Inflammatory macrophage treated with lipopolysaccharide for 1 hour (primary cell): ENCODE measurements at regions not wholly inside any gene's neighbourhood (a gene's known extent, or its start where the extent isn't known, plus 50 kb on each side); places are given as distances from the start of the nearest gene placed in this dataset.
"Not testable (repeated sequence)": the region's sequence is repeated elsewhere in the genome, so short reads cannot be mapped to it uniquely, and the experiment has no call there.

Experiments used
- DNase-seq, 2 donors: peaks; one replicate each; pipeline ENCODE4 v3.0.0-alpha.2; 2020 to 2022

DNA sequence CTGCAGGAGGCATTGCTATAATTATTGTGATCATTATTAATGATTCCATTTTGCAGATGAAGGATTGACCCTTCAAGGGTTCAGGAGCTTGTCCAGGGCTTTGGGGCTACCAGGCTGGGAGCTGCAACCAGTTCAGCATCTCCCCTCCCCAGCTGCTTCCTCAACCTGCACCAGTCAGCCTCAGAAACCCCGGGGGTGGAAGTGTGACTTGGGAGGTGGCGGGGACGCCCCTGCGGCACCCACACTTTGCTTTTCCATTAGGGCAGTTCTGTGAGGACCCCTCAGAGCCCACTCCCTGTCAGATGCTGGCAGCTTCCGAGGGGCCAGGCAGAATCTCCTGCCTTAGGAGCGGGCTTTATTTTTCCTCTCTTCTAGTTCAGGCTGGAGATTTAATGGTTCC is 85.6 kb downstream of the OLFM1 start:
- no peak for DNase-seq

DNA sequence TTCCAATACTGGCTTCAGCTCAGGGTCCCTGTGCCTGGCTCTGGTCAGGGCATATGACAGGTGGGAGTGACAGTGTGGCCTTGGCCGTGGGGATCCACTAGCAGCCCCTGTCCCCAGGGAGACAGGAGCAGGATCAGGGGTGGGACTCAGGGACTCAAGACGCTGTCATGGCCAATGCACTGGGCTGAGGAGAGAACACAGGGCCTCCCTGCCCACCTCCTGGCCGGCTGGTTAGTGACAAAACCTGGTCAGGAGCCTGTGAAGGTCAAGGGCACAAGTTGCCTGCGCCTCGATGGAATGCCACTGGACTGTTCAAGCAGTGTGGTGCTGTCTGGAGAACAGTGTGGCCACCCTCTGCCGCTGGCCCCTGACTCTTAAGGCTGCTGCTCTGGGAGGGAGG is 86.8 kb downstream of the OLFM1 start:
- DNase-seq, result no peak

DNA sequence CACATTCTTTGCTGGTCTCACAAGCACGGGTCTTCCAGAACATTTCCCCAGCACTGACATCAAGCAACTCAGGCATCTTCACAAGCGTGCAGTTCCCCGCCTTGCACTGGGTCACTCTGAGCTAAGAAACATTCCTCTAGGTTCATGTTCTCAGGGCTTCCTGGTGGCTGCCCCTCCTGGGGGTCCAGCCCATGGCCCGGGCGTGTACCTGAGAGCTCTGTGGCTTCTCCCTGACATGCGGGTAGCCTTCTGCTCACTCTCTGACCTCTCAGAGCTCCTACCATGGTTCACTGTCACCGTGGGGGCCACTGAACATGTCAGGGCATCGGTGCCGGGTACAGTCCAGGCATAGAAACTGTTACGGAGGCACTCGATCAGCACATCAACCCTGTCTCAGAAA is 87.5 kb downstream of the OLFM1 start:
- DNase-seq, result no peak

DNA sequence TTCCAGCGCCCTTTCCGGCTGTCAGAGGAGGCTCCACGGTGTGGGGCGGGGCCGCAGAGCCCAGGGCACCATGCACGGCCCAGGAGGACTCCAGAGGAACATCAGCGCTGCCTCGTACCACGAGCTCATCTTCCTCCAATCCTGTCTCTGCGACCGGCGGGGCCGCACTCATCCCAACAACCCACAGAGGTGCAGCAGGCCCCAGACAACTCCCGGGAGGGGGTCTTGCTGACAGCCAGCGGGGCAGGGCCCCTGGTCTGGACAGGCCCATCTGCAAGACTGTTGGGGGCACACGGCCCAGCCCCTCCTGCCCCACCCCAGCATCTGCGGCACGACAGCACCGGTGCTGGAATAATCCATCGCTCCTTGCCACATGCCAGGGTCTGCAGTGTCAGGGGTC is 88.8 kb downstream of the OLFM1 start:
- no peak for DNase-seq

DNA sequence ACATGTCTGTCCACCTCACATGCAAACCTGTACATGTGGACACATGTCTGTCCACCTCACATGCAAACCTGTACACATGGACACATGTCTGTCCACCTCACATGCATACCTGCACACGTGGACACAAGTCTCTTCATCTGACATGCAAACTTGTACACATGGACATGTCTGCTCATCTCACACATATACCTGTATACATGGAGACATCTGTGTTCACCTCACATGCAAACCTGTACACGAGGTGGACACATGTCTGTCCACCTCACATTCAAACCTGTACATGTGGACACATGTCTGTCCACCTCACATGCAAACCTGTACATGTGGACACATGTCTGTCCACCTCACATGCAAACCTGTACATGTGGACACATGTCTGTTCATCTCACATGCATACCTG is 90.1 kb downstream of the OLFM1 start:
- not testable (repeated sequence) for DNase-seq

DNA sequence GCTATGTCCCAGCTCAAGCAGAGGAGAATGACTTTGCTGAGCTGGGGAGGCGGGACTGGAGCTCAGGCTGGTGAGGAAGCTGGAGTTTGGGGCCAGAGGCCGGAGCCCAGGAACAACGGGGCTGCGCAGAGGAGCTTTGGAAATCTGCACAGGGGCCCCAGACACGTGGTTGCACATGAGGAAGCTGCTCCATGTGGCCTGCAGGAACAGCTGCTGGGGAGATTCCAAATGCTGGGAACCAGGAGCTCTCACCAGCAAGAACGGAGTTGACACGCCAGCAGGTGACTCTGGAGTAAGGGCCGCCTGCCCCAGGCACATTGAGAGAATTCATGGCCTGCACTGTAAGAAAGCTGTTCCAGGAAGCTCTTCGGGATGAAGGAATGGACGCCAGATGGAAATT is 91.0 kb downstream of the OLFM1 start:
- DNase-seq, result no peak

DNA sequence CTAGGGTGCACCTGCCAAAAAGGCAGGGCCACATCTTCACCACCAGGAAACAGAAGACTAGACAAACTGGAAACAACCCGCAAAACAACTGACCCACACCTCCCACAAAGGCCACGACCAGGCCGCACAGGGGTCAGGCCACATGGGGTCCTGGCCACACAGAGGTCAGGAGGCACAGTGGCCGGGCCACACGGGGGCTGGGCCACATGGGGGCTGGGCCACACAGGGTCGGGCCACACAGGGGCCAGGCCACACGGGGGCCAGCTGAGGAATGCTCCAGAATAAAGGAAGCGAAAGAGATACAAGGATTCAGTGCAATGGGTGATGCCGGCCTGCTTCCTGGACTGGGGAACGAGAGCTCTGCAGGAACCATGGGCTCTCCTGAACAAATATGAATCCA is 91.6 kb downstream of the OLFM1 start:
- no peak for DNase-seq

DNA sequence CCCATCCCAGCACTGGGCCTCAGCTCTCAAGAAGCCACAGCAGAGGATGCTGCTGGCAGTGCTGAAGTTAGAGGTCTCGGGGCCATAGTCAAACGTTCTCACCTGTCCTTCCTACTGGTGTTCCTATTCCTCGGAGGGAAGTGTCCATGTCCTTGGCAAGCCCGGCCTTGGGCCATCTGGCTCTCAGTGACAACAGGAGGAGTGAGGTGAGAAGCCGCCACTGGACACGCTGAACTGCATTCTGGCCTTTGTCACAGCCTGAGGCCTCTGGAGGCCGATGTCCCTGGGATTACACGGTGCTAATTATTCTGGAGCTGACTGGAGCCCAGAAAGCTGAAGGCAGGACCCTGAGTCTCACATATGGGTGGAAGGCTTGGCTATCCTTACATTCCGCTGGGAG is 92.5 kb downstream of the OLFM1 start:
- DNase-seq, result no peak

DNA sequence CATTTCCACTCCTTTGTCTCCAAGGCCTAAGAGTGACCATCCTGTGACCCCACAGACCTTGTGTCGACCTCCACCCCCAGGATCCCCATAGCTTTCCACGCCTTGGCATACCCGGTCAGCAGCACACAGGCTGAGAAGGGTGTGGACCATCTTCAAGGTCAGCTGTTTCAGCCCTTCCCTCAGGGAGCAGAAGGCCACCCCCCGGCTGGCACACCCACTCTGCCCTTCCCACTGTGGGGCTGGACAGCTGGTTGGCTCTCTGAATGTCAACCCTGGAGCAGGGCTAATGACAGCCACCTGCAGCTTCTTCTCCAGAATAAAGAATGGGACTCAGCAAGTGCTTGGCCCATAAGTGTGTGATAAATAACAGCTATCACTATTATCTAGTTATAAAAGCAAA is 93.1 kb downstream of the OLFM1 start:
- no peak for DNase-seq

DNA sequence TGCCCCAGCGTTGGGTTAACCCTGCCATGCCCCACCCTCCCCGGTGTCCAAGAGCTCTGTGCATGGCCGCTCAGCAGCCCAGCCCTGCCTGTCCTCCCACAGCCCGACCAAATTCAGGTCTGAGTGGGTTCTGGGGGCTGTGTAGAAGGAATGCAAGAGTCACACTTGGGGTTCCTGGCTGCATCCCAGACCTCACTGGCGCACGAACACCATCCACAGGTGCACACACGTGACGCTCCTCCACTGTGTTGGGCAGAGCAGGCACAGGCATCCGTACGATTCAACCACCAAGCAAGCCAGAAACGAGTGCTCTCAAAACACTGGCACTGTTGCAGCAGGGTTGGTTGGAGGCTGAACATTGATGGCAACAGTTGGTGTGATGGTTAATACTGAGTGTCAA is 93.9 kb downstream of the OLFM1 start:
- no peak for DNase-seq

DNA sequence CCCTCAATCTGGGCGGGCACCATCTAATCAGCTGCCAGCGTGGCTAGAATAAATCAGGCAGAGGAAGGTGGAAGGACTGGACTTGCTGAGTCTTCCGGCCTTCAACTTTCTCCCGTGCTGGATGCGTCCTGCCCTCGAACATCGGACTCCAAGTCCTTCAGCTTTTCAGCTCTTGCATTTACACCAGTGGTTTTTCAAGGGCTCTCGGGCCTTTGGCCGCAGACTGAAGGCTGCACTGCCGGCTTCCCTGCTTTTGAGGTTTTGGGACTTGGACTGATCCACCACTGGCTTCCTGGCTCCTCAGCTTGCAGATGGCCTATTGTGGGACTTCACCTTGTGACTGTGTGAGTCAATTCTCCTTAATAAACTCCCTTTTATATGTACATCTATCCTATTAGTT is 94.4 kb downstream of the OLFM1 start:
- not testable (repeated sequence) for DNase-seq

DNA sequence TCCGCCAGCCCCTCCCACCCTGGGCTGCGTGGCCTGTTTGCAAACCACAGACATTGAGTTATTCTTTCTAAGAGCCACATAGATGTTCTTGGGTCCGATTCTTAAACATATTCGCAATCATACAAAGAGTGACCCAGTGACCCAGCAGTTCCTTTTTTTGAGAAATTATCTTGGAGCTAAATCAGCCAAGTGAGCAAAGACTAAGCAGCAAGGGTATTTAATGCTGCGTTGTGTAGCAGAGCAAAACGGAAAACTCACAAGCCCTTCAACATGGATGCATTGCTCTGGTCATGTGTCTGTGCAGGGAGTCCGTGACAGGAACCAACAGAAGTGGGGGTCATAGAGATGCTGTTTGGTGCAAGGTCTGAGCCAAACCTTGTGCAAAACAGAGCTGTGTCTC is 95.6 kb downstream of the OLFM1 start:
- no peak for DNase-seq

DNA sequence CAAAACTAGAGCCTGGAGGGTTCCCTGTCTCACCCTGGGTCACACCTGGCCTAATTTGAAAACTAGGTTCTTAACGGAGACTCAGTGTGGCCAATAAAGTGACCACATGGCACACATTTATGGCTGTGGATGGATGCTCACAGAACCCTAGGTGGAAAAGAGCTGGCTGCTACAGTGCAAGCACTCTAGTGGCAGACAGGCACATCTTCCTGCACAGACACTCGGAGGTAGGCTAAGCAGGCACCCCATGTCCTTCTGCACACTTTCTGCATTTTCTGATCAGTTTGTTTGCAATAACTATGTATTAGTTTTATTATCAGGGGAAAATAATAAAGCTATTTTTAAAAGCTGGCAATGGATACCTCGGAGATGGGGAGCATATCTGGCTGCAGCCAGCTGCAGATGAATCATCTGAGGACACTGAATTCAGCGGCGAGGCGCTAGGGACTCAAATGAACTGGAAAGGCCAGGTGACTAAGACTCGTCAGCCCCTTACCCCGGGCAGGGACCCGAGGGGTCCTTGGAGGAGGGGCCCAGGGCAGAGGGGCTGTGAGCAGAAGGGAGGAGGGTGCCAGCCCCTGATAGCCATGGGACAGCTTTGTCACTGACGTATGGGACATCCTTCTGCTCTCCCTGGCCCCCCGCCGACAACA is 96.2 kb downstream of the OLFM1 start:
- no peak for DNase-seq

DNA sequence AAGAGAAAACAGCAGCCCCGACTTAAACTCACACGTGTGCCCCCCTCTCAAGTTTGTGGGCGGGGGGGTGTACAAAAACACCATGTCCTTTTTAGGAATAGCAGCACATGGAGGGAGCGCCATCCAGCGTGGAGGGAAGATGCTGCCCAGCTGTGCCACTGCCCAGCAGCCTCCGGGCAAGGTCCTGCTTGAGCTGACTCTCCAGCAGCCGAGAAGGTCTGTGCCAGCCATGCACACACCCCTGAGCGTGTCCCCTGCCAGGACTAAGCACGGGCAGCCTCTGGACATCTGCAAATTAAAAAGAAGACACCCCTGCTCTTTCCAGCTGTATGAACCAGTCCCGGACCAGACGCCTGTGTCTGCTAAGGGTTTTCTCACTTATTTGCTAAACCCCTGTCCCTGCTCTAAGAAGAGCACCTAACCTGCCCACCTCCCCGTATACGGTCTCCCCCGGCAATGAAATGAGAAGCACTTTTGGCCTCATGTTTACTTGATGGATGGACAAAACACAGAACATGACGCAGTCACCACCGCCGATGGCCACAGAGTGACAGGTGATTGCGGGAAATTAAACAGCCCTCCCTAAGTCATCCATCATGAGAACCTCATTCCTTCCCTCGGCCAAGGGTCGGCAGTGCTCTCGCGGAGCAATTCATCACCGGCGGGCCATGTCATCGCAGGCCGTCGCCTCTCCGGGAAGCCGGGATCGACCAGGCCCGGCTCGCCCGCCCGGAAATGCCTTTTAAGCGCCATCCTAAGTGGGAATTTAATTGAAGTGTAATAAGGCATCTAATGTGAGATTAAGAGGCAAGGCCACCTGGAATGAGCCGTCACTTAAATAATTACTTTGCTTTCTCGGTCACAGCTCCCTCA is 96.9 kb downstream of the OLFM1 start:
- no peak for DNase-seq

DNA sequence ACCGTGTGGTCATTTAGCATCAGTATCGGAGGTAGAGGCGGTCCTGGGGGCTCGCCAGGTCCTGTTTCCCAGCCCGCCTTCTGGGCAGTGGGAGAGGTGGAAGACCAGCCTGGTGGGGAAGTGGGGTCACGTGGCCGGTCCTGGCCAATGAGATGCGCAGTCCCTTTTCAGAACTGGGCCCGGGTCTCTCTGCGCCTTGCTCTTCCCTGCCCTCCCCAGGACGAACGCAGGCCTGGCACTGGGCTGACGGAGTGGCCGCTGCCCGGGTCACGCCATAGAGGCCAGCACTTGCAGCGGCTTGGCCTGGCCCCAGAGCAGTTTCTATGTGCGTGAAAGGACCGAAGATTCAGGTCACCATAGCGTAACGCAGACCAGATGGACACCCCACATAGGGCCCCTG is 97.6 kb downstream of the OLFM1 start:
- DNase-seq, result no peak

DNA sequence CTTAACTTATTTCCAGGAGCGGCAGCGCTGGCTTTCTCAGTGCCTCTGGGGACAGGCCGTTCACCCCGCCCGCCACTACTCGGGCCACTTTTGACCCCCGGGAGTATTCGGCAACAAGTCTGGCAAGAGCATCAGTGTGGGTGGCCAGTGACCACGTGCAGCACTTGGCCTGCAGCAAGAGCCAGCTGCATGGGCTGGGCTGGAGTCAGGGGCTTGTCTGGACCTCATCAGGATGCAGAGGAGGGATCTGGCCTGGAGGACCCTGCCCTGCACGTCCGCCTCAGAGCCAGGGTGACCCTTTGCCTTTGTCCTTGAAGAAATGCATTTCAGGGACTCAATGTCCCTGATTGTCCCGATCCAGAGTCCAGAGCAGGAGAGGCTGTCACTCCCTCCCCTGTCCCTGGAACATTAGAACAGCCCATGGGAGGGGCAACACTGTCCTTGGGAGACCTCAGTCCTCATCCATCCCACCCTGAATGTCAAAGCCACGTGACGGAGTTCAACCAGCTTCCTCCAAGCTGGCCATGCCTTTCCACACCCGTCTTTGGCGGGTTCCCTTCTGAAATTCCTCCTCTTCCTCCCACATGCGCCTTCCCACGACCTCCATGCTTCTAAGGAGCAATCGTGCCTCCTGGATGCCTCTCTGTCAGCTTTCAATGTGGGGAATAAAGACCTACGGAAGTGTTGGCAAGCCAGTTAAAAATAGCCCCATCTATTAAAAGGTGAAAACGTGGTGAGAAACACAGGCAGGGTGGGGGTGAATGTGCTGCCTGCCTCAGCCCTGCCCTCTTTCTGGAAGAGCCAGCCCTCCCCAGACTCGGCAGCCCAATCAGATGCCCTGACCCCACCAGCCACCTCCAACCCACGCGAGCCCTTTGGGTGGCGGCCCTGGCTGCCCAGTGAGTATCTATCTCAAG is 99.0 kb downstream of the OLFM1 start:
- no peak for DNase-seq

DNA sequence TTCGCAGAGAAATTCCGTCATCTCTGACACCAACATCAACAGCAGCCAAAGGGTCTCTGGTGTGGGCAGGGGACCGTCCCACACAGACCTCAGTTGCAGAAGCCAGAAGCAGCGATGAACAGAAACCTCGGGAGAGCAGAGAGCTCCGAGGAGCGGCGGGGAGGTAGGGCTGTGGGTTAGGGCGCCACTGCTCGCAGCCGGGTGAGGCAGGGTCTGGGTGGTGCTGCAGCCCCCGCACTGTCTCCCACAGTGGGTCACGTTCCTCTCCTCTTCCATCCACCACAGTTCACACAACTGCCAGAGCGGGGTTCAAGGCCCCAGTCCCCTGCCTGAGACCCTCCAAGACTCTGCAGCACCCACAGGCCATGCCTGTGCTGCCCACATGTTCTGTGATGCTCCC is 99.9 kb downstream of the OLFM1 start:
- DNase-seq, result no peak

DNA sequence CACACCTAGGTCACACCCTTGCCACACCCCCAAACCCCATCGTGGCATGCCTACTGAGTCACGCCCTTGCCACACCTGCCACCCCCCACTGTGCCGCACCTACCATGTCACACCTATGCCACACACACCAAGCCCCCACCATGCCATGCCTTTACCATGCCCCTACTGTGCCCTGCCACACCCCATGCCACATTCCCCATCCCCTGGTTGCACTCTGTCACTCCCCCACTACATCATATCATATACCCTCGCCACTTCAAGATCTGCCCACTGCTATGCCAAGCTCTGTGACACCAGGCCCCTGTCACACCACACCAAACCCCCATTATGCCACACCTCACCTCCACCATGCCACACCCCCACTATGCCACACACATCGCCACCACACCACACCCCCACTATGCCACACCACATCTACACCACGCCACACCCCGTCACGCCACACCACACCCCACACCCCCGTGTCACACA is 101.2 kb downstream of the OLFM1 start:
- DNase-seq, result no peak

DNA sequence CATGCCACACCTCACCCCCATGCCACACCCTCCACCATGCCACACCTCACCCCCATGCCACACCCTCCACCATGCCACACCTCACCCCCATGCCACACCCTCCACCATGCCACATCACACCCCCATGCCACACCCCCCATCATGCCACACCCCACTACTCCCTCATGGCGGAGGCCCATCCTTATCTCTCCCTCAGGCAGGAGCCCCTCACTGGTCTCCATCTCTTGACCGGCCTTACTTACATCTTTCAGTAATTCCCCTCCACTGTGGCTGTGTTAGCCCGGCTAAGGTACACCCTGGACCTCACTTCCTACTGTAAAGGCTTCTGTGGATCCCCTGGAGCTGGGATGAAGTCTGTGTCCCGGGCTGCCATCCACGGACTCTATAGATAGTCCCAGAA is 102.0 kb downstream of the OLFM1 start:
- DNase-seq, result no peak

DNA sequence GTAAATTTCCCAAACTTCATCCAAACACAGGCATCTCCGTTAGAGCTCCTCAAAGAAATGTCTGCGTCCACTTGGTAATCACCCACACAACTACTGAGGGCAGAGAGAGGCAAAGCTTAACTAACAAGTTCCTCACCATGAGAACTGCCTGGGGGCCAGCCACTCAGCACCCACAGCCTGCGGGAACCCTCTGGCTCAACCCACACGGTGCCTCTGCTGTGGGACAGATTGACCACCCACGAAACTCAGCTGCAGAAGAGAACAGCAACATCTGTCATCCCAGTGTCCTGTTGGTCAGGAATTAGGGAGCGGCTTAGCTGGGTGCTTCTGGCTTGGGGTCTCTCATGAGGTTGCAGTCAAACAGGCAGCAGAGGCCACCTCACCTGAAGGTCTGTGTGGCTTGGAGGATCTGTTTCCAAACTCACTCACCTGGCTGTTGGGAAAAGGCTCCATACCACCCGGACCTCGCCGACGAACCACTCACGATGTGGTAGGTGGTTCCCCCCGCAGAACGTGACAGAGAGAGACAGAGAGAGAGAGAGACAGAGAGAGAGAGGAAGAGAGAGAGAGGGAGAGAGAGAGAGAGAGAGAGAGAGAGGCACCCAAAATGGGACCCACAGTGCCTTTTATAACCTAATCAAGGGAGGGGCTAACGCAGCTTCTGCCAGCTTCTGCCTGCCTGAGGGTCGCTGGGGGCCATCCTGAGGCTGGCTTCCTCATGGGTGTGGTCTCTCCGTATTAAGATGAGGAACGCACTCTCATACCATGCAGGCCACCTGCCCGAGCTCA is 103.5 kb downstream of the OLFM1 start:
- no peak for DNase-seq

DNA sequence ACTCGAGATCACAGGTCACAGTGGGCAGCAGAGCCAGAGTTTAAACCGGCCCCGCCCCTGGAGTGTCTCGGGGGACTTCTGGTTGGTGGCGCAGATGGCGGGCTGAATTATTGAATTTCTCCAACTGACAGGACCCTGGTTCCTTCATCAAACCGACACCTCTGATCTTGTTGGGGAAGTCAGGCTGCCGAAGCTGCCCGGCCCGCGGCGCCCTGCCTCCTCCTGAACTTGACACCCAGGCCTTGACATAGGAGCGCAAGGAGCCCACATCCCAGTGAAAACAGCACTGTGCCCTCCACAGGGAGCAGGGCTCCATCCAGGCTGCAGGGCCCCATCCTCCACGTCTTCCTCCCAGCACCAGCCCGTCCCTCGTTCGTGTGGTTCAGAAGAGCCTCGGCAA is 105.2 kb downstream of the OLFM1 start:
- DNase-seq, result no peak

DNA sequence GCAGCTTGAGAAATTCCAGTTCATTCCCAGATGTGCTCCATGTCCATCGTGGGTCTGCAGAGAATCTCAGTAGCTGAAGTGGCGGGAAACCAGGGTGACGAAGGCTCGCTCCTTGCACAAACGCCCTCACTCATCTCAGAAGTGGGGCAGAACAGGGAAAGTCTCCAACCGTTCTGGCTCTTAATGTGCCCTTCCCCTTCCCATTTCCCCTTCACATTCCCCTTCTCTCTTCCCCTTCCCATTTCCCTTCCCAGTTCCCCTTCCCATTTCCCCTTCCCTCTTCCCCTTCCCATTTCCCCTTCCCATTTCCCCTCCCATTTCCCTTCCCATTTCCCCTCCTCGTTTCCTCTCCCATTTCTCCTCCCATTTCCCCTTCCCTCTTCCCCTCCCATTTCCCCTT is 108.5 kb downstream of the OLFM1 start:
- DNase-seq, result not testable (repeated sequence)

DNA sequence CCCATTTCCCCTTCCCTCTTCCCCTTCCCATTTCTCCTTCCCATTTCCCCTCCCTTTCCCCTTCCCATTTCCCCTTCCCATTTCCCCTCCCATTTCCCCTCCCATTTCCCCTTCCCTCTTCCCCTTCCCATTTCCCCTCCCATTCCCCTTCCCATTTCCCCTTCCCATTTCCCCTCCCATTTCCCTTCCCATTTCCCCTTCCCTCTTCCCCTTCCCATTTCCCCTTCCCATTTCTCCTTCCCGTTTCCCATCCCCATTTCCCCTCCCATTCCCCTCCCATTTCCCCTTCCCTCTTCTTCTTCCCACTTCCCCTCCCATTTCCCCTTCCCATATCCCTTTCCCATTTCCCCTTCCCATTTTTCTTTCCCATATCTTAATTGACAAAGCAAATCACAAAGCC is 109.0 kb downstream of the OLFM1 start:
- no peak for DNase-seq
